HEK293 (cell line): ENCODE measurements at regions not wholly inside any gene's neighbourhood (a gene's known extent, or its start where the extent isn't known, plus 50 kb on each side); places are given as distances from the start of the nearest gene placed in this dataset.

ENCODE experiments used
- CTCF ChIA-PET: fragments of 350-600 bp; formaldehyde crosslinking; extraction: SDS; loops from one replicate; lab custom pipeline; 2021; ENCODE audit warnings: antibody characterized with exemption; lab: Yijun Ruan, JAX
- POLR2A ChIA-PET: fragments of 300-600 bp; formaldehyde crosslinking; extraction: SDS; loops from one replicate; lab custom pipeline; 2020; ENCODE audit warnings: antibody characterized with exemption, inconsistent platforms; lab: Yijun Ruan, JAX
- H3K27ac ChIP-seq: fragments of 200-500 bp; sonication (Bioruptor generic); 2 replicates; pipeline ENCODE4 v1.5.1; 2014; ENCODE audit warnings: low read depth, low read length, control low read depth, inconsistent platforms; ENCODE audit errors: extremely low read depth
- H3K36me3 ChIP-seq, 2 experiments: fragments of 200-500 bp in 1 of 2; sonication (Bioruptor generic) in 1 of 2; 1 replicate in 1 of 2; 2 replicates in 1 of 2; pipeline ENCODE4 v1.5.1; 2014 to 2017; ENCODE audit warnings: inconsistent platforms in 2 of 2, low read length in 2 of 2; ENCODE audit not compliant: control insufficient read depth in 2 of 2, insufficient read depth in 1 of 2
- H3K4me1 ChIP-seq: fragments of 200-500 bp; sonication (Bioruptor generic); 2 replicates; pipeline ENCODE4 v1.5.1; 2014; ENCODE audit warnings: mild to moderate bottlenecking, low read length, inconsistent platforms; ENCODE audit not compliant: control insufficient read depth, insufficient read depth
- H3K4me3 ChIP-seq: 2 replicates; pipeline ENCODE4 v1.5.1; 2011; ENCODE audit warnings: low read depth, mild to moderate bottlenecking, control low read depth, low read length, moderate library complexity
- H3K9me3 ChIP-seq: fragments of 200-500 bp; sonication (Bioruptor generic); 2 replicates; pipeline ENCODE4 v1.5.1; 2014; ENCODE audit warnings: low read depth, low read length, inconsistent platforms; ENCODE audit not compliant: control insufficient read depth, insufficient read depth
- BCL11B ChIP-seq: fragments of 450-650 bp; formaldehyde crosslinking; IDR thresholded peaks from 2 replicates; pipeline ENCODE4 v1.5.1; 2016; ENCODE audit warnings: low read depth, missing biosample characterization, missing genetic modification characterization
- GFI1B ChIP-seq: fragments of 450-650 bp; formaldehyde crosslinking; IDR thresholded peaks from 2 replicates; pipeline ENCODE4 v1.5.1; 2016; ENCODE audit warnings: missing biosample characterization, missing genetic modification characterization
- SALL2 ChIP-seq: fragments of 450-650 bp; formaldehyde crosslinking; IDR thresholded peaks from 2 replicates; pipeline ENCODE4 v1.5.0; 2017; ENCODE audit warnings: missing biosample characterization, mild to moderate bottlenecking, missing genetic modification characterization, borderline replicate concordance
- ZBTB20 ChIP-seq: fragments of 450-650 bp; formaldehyde crosslinking; IDR thresholded peaks from 2 replicates; pipeline ENCODE4 v1.5.1; 2016; ENCODE audit warnings: missing biosample characterization, missing genetic modification characterization
- ZBTB8A ChIP-seq: fragments of 450-650 bp; formaldehyde crosslinking; IDR thresholded peaks from 2 replicates; pipeline ENCODE4 v1.5.1; 2016; ENCODE audit warnings: missing biosample characterization, missing genetic modification characterization
- ZFHX2 ChIP-seq: fragments of 450-650 bp; formaldehyde crosslinking; conservative IDR thresholded peaks from 2 replicates; pipeline ENCODE4 v1.5.1; 2016; ENCODE audit warnings: missing biosample characterization, missing genetic modification characterization
- ZFP37 ChIP-seq: fragments of 450-650 bp; formaldehyde crosslinking; IDR thresholded peaks from 2 replicates; pipeline ENCODE4 v1.5.1; 2016; ENCODE audit warnings: missing biosample characterization, missing genetic modification characterization
- ZNF184 ChIP-seq: fragments of 450-650 bp; IDR thresholded peaks from 2 replicates; pipeline ENCODE4 v1.5.1; 2018; ENCODE audit warnings: missing biosample characterization, mild to moderate bottlenecking, missing genetic modification characterization
- ZNF23 ChIP-seq: fragments of 450-650 bp; formaldehyde crosslinking; IDR thresholded peaks from 2 replicates; pipeline ENCODE4 v1.5.1; 2016; ENCODE audit warnings: missing biosample characterization, missing genetic modification characterization, borderline replicate concordance
- ZNF292 ChIP-seq: fragments of 450-650 bp; formaldehyde crosslinking; IDR thresholded peaks from 2 replicates; pipeline ENCODE4 v1.5.1; 2016; ENCODE audit warnings: low read depth, missing biosample characterization, missing genetic modification characterization, borderline replicate concordance
- ZNF544 ChIP-seq: fragments of 450-650 bp; formaldehyde crosslinking; IDR thresholded peaks from 2 replicates; pipeline ENCODE4 v1.5.0; 2017; ENCODE audit warnings: missing biosample characterization, missing genetic modification characterization
- ZNF548 ChIP-seq: fragments of 450-650 bp; formaldehyde crosslinking; IDR thresholded peaks from 2 replicates; pipeline ENCODE4 v1.5.1; 2016; ENCODE audit warnings: missing biosample characterization, missing genetic modification characterization
- ZNF549 ChIP-seq: fragments of 450-650 bp; IDR thresholded peaks from 2 replicates; pipeline ENCODE4 v1.5.1; 2018; ENCODE audit warnings: missing biosample characterization, missing genetic modification characterization, mild to moderate bottlenecking, inconsistent platforms, moderate library complexity
- ZNF600 ChIP-seq: fragments of 450-650 bp; formaldehyde crosslinking; IDR thresholded peaks from 2 replicates; pipeline ENCODE4 v1.5.1; 2016; ENCODE audit warnings: missing biosample characterization, missing genetic modification characterization
- ZNF610 ChIP-seq: fragments of 450-650 bp; formaldehyde crosslinking; IDR thresholded peaks from 2 replicates; pipeline ENCODE4 v1.5.1; 2016; ENCODE audit warnings: missing biosample characterization, missing genetic modification characterization, borderline replicate concordance
- ZNF626 ChIP-seq: fragments of 450-650 bp; sonication (Bioruptor Pico); formaldehyde crosslinking; IDR thresholded peaks from 2 replicates; pipeline ENCODE4 v1.5.1; 2018; ENCODE audit warnings: missing biosample characterization, missing genetic modification characterization, inconsistent platforms
- ZNF76 ChIP-seq: fragments of 450-650 bp; formaldehyde crosslinking; IDR thresholded peaks from 2 replicates; pipeline ENCODE4; 2016; ENCODE audit warnings: low read depth, missing biosample characterization, missing genetic modification characterization, borderline replicate concordance
- ZNF768 ChIP-seq: fragments of 450-650 bp; formaldehyde crosslinking; IDR thresholded peaks from 2 replicates; pipeline ENCODE4 v1.5.1; 2018; ENCODE audit warnings: missing biosample characterization, mild to moderate bottlenecking, missing genetic modification characterization
- ZNF843 ChIP-seq: fragments of 450-650 bp; formaldehyde crosslinking; IDR thresholded peaks from 2 replicates; pipeline ENCODE4 v1.5.1; 2016; ENCODE audit warnings: missing biosample characterization, missing genetic modification characterization
- TF ChIP-seq, protein P1 (sequence below): fragments of 450-650 bp; formaldehyde crosslinking; IDR thresholded peaks from 2 replicates; pipeline ENCODE4 v1.5.1; 2016; ENCODE audit warnings: missing biosample characterization, missing genetic modification characterization
- TF ChIP-seq, protein P2 (sequence below): fragments of 450-650 bp; formaldehyde crosslinking; IDR thresholded peaks from 2 replicates; pipeline ENCODE4 v1.5.1; 2016; ENCODE audit warnings: missing biosample characterization, missing genetic modification characterization

DNA sequence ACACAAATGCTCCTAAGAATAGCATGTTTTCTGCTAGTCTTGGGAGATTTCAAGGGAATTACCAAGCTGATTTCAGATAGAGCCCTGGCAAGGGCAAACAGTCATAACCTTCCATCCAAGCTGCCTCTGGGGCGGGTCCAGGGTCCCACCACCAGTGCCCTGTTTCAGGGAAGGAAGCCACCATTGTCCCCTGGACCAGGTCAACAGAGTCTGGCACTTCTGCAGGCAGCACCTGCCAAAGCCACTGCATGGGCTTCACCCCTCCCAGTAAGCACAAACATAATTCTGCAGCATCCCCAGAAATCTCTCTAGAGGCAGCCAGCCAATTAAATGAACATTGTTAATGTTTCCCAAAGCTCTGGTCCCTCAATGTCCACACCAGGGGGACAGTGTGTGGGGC lies 143.0 kb downstream of the SALL1 start:
- TF ChIP-seq ZNF544 (tag by site-specific recombination), result no peak
- TF ChIP-seq, all 188 proteins: peak for 0
- Histone ChIP-seq H3K4me3 (no peak overlapping the region), H3K27ac (no peak overlapping the region), H3K36me3 (no peaks in the 10 kb centered on the region), H3K9me3 (no peaks in the 10 kb centered on the region), H3K4me1 (no peaks in the 10 kb centered on the region)
- POLR2A ChIA-PET, result no interaction called here
- CTCF ChIA-PET, result no interaction called here

DNA sequence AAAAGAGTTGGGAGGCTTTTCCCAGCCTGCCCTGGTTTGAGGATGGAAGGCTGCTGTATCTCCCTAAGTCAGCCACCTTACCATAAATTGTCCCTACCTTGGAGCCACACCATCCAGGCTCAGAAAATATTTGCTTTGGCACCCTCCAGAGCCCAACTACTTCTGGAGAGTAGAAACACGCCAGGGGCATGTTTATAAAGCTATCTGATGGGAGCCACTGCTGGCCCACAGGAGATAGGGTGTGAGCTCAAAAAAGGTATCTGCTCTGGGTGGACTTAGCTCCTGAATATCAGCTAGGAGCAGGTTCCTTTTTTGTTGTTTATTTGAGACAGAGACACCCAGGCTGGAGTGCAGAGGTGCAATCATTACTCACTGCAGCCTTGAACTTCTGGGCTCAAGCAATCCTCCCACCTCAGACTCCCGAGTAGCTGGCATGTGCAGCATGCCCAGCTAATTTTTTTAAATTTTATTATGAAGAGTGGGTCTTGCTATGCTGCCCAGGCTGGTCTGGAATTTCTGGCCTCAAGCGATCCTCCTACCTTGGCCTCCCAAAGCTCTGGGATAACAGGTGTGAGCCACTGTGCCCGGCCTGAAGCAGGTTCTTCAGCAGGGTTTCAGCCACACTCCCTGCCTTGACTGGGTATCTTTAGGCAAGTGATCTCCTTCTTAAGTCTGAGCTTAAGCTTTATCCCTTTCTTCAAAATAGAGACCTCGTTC lies 147.1 kb downstream of the SALL1 start:
- ChIA-PET POLR2A (no interaction called here), CTCF (interaction anchor here (0.6 kb wide), 1 partner anchor 1609 kb away, joined by 4 read pairs; no protein-coding TSS in a partner anchor)
- Histone ChIP-seq H3K36me3 (no peaks in the 10 kb centered on the region), H3K9me3 (no peaks in the 10 kb centered on the region), H3K4me3 (no peak overlapping the region), H3K4me1 (no peaks in the 10 kb centered on the region), H3K27ac (no peak overlapping the region)
- TF ChIP-seq ZNF600 (tag by site-specific recombination) (no peak), ZBTB20 (tag by site-specific recombination) (no peak), ZNF549 (no peak), ZNF184 (tag by site-specific recombination) (no peak), ZBTB8A (no peak), BCL11B (tag by site-specific recombination) (no peak), ZNF23 (tag by site-specific recombination) (no peak), ZNF843 (tag by site-specific recombination) (no peak), ZFHX2 (tag by site-specific recombination) (no peak), ZNF76 (no peak), ZNF292 (tag by site-specific recombination) (no peak), ZFP37 (no peak), SALL2 (tag by site-specific recombination) (no peak), ZNF768 (tag by site-specific recombination) (no peak), GFI1B (no peak), ZNF610 (no peak), ZNF626 (tag by site-specific recombination) (no peak), ZNF548 (tag by site-specific recombination) (no peak)
- TF ChIP-seq, protein P1, sequence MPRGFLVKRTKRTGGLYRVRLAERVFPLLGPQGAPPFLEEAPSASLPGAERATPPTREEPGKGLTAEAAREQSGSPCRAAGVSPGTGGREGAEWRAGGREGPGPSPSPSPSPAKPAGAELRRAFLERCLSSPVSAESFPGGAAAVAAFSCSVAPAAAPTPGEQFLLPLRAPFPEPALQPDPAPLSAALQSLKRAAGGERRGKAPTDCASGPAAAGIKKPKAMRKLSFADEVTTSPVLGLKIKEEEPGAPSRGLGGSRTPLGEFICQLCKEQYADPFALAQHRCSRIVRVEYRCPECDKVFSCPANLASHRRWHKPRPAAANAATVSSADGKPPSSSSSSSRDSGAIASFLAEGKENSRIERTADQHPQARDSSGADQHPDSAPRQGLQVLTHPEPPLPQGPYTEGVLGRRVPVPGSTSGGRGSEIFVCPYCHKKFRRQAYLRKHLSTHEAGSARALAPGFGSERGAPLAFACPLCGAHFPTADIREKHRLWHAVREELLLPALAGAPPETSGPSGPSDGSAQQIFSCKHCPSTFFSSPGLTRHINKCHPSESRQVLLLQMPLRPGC (tag by site-specific recombination), result no peak
- TF ChIP-seq, protein P2, sequence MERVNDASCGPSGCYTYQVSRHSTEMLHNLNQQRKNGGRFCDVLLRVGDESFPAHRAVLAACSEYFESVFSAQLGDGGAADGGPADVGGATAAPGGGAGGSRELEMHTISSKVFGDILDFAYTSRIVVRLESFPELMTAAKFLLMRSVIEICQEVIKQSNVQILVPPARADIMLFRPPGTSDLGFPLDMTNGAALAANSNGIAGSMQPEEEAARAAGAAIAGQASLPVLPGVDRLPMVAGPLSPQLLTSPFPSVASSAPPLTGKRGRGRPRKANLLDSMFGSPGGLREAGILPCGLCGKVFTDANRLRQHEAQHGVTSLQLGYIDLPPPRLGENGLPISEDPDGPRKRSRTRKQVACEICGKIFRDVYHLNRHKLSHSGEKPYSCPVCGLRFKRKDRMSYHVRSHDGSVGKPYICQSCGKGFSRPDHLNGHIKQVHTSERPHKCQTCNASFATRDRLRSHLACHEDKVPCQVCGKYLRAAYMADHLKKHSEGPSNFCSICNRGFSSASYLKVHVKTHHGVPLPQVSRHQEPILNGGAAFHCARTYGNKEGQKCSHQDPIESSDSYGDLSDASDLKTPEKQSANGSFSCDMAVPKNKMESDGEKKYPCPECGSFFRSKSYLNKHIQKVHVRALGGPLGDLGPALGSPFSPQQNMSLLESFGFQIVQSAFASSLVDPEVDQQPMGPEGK, result no peak
